ENCODE measurements at regions not wholly inside any gene's neighbourhood (a gene's known extent, or its start where the extent isn't known, plus 50 kb on each side); places are given as distances from the start of the nearest gene placed in this dataset.
A peak's percentile ranks its signal among the peaks of the same experiment; 100 is the strongest.

DNA sequence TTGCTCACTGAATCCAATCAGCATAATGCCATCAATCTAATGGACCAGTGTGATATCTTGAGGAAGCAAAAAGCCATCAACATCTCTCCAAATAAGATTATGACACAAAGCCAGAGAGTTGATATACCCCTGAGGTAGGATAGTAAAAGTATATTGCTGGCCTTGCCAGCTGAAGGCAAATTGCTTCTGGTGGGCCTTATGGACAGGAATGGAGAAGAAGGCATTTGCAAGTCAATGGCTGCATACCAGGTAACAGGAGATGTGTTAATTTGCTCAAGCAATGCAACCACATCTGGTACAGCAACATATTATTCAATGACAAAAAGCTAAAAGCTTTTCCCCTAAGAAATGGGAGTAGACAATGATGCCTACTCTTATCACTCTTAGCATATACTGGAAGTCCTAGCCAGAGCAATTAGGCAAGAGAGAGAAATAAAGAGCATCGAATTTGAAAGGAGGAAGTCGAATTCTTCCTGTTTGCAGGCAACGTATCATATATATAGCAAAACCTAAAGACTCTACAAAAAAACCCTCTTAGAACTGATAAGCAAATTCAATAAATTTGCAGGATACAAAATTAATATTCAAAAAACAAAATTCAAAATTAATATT, 216.1 kb upstream of the RASA1 start:
- no peak for DNase-seq (ENCODE audit: low read depth in 3 of 3)

DNA sequence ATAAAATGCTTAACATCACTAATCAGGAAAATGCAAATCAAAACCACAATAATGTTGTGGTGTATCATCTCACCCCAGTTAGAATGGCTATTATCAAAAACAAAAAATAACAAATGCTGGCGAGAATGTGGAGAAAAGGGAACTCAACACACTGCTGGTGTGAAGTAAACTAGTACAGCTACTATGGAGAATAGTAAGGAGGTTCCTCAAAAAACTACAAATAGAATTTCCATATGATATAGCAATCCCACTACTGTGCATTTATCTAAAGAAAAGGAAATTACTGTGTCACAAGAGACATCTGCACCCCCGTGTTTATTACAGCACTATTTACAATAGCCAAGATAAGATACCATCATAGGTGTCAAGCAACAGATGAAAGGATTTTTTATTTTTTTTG, 214.5 kb upstream of the RASA1 start:
- DNase-seq (ENCODE audit: low read depth in 3 of 3), result no peak

DNA sequence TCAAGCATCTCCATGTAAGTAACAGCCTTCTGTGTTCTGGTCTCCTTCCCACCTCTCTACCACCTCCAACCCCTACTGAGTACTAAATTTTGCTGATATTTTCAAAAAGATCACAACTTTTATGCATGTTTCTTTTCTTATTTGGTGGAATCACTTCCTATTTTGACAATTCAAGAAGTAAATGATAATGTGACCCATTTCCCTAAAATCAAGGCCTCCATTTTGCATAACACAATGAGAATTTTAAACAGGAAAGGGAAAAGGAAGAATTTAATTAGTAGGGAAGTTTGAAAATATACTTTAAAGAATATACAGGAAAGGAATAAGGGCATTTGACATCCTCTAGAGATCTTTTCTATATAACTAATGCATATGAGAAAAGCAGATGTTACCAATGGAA, 212.9 kb upstream of the RASA1 start:
- DNase-seq (ENCODE audit: low read depth in 3 of 3), result no peak

DNA sequence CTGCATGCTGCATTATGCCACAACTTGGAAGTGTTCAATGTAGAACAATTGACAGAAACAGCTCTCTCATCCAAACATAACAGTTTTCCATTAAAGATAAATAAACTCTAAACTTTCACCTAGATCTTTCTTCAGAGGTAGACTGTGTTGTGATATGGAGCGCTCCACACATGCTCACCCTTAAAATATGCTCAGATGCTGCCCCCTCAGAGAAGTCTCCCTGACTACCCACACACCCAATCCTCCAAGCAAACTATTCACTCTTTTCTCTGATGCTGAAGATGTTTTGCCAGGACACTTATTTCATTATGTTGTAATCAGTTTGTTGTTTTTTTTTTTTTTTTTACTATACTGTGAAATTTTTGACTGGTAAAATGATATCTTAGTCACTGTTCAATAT, 206.6 kb upstream of the RASA1 start:
- no peak for DNase-seq (ENCODE audit: low read depth in 3 of 3)

DNA sequence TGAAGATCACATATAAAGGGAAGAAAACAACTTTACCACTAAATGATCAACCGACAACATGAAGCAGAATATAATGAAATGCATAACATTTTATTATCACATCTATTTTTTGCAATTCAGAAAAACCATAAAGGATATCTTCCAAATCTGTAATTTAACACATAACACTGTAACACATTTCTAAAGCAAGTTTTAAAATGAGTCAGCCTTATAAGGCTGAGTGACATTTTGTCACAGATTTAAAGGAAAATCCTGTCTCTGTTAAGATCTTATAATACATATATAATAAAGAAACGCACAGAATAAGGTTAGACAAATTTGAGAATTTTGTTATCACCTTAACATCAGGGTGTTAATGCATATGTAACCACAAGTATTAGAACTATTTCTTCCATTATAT, 198.4 kb upstream of the RASA1 start:
- DNase-seq (ENCODE audit: low read depth in 3 of 3), result no peak

DNA sequence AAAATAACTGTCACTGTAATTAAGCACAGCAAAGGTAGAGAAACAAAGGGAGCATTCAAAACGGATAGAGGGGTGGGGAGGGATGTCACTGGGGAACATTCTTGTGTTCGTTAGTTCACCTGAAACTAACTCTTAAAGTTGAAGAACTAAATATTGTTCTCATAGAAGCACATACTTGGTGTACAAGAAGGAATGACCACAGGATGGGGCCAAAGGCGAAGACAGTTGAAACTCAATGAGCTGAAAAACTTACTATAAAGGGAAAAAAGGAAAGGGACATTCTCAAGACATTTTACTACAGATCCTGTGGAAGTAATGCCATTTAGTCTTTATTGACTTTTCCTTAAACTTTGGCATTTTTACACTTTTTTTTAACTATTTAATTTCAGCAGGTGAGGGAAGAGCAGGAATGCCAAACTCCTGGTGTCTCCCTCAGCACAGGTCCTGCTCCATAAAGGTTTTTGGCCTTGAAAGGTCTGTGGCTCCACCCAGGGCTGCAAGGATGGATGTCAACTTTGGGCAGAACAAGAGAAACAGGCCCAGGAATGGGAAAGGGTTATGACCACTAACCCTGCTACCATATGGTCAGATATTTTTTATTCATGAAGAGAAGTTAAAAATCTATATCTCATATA, 197.6 kb upstream of the RASA1 start:
- DNase-seq (ENCODE audit: low read depth in 3 of 3), result no peak

DNA sequence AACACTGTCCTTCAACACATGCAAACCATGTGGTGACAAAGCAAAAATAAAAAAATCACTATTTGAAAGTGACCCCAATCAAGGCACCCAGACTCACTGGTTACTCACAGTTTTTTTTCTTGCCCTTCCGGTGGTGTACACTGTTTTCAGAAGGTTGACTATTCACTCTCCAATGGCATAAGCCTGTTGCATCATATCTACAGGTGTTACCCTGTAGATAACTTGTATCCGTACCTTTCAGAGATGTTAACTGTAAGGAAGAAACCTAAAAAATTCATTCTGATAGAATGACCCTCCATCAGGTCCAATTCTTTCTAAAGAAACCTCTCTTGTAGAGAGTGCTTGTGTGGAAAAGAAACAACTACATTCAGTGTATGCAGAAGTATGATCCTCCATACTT, 193.6 kb upstream of the RASA1 start:
- no peak for DNase-seq (ENCODE audit: low read depth in 3 of 3)

DNA sequence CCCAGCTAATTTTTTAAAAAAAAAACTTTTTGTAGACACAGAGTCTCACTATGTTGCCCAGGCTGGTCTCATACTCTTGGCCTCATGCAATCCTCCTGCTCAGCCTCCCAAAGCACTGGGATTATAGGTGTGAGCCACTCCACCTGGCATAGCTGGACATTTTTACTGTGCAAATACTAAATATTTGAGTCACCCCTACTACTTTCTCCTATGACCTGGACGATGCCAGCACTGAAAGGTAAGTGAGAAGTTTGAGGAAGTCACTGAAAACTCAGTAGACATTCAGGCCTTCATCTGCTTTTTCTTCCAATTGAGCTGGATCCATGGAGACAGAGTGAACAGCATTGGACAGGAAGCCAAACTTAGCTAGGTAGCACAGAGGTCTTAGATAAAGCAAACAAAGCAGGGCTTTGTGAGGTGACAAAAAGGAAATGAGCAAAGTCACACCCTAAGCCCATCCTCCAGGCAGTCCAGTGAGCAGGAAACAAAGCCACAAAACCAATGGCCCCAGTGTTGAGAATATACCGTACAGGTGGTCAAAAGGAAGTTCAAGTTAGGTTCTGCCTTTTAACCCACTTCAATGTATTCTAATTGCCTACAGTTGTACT, 192.6 kb upstream of the RASA1 start:
- DNase-seq (ENCODE audit: low read depth in 3 of 3), result no peak

DNA sequence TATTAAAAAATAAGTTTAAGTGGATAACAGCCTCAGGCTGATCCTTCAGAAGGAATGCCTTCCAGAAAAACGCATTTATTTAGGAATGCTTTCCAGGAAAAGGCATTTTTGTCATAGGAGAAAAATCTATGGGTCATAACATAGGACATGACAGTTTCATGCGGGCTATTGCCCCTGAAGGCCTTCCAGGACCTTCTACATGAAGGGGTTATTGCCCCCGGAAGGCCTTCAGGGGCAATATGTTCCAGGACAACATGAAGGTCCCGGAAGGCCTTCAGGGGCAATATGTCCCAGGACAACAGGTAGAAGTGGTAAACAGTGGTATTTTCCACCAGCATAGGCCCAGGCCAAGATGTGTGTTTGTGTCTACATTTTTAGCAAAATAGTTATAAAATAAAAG, 191.3 kb upstream of the RASA1 start:
- no peak for DNase-seq (ENCODE audit: low read depth in 3 of 3)

DNA sequence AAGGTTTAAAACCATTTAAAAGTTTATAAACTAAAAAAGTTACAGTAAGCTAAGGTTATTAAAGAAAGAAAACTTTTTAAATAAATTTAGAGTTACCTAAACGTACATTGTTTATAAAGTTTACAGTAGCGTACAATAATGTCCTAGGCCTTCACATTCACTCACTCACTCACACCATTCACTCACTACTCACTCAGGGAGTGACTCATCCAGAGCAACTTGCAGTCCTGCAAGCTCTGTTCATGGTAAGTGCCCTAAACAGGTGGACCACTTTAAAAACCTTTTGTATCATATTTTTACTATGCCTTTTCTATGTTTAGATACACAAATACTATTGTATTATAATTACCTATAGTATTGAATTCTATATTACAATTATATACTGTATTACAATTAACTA, 190.8 kb upstream of the RASA1 start:
- DNase-seq (ENCODE audit: low read depth in 3 of 3), result no peak

DNA sequence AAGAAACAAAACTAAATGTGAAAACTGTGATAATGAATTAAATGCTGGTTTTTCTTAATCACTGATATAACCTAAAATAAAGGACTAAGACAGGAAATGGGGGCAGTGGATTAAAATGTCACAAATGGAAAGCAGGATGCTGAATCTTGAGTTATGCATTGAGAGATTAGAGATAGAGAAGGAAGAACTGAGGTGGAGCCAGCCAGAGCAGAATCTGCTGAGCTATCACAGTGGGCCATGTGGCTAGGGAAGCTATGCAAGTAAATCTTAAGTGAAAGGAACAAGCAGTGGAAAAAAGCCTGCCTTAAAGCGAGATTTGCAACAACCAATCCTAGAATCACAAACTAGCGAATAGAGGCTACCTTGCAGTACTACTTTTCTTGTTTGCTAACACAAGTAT, 188.5 kb upstream of the RASA1 start:
- no peak for DNase-seq (ENCODE audit: low read depth in 3 of 3)

DNA sequence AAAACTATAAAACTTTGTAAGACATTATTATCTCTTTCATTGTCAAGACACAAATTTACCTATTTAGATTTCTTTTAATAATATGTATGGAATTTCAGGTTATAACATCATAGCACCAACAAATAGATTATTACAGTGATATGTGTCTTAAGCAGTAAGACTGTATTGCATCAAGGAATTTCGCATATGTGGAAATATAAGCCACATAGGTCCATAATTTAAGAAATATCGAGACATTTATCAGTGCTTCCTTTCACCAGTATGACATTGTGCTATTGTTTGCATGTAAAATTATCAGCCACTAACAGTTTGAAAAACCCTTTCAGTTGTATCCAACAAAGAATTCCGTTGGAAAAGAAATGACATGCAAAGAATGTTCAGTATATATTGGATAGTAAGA, 186.7 kb upstream of the RASA1 start:
- no peak for DNase-seq (ENCODE audit: low read depth in 3 of 3)

DNA sequence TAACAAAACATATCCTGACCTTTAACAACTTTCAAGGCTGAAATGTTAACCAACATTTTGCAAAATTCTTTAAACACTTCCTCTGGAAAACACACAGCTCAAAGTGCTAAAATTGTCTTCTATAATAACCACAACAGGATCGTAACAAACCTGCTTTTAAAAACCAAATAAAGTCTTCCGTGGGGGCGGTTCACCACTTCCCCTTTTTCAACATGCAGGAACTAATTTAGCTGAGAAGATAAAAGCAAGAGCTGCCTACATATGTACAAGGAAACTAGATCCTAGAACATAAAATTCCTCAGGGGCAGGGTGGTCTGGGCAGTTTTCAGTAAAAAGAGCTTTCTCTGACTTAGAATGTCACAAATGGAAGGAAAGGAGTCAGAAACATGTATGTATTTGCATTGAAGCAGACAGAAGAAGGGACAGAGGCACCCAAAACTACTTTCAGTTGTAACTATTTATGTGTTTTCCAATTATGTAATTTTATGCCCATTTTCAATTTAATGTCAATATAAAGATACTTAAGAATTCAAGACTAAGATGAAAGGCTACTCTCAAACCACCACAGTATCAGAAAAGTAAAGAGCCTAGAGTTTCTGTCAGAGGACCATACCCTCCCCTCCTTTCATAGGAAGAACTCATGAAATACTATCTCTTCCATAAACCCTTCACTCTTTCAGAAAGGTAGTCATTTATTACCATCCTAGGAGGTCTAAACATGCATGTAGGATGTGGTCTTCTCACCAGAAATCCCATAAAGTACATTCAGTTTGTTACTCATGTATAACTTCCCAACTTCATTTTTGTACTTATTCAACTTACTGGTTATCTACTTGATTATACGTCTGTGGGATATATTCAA, 185.9 kb upstream of the RASA1 start:
- peak in 1 of 3 experiments; percentile 5 for DNase-seq (ENCODE audit: low read depth in 3 of 3)

DNA sequence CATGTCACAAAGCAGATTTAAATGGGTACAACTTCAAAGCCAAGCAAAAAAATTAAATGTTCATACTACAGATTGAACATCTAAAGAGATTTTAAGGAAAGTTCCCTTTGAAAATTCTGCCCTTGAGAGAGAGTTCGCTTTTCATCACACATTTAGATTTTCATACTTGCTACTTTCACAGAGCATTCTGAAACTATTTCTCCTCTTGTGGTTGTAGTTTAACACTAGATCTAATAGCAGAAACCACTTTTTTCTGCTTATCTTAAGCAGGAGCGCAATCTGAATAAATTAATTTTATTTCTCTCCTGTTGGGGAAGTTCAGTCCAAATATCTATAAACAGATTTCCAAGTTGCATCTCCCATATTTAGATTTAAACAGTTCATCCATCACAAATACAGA, 173.3 kb upstream of the RASA1 start:
- DNase-seq (ENCODE audit: low read depth in 3 of 3), result no peak

DNA sequence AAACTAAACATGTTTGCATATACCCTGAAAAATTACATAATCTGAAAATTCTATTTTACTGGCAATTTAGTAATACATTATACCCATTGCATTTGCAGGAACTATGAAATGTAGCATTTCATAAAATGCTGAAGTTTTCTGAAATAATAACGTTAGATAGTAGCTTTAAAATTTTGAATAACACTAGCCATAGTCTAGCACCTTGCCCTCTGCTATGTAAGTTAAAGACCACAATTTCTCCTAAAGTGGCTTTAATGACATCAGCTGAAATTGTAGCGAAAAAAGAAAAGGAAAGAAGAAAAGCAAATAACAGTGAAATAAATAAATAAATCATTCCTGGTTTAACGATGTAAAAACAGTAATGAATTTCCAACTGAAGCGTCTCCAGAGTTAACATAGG, 172.8 kb upstream of the RASA1 start:
- no peak for DNase-seq (ENCODE audit: low read depth in 3 of 3)

DNA sequence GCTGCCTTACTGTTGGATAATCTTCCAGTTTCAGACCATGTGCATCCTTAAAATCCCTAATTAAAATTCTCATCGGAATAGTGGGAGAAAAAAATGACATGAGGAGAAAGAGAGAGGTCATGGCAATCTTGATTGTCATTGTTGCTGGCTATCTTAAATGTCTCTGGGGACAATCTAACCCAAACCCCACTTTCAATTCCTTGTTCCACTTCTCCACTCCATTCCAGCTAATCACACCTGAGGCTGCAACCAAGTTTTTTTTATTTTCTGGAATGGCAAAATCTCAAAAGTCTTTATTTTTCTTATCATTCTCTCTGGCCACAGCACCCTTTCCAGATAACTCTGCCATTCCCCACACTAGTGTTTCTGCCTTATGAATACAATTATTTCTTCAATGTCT, 171.9 kb upstream of the RASA1 start:
- DNase-seq (ENCODE audit: low read depth in 3 of 3), result no peak

DNA sequence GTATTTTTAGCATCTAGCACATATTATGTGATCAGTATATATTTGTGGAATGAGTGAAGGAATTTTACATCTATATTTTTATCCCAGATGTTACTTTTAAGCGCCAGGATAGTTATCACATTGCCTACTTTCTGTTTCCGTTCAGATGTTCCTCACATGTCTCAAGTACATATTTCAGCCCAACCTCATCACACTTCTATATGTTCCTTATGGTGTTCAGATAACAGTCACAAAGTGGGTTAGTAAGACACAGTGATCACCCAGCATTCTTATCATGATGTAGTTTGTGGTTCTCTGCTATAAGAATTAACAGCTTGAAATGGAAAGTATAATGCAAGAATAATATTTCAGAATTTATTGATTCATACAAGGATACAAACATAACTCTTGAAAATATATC, 170.0 kb upstream of the RASA1 start:
- DNase-seq (ENCODE audit: low read depth in 3 of 3), result no peak

DNA sequence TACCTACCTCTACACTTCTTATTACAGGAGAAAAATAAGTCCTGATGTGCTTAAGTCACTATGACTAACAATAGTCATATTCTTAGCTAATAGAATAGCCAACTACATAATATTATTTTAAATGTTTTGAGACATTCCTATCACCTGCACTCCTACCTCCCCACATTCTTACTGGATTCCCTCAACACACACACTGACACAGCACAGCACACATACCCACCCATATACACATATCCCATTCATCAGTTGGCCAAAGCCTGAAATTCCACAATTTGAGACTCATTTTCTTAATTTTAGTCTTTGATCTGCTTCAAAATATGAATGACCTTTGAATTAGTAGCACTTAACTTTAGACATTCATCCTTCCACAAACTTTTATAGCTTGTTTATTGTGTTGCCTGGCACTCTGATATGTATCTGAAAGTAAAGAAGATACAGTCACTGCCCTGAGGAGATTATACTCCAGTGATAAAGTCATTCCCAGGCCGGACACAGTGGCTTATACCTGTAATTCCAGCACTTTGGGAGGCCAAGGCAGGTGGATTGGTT, 168.3 kb upstream of the RASA1 start:
- no peak for DNase-seq (ENCODE audit: low read depth in 3 of 3)

DNA sequence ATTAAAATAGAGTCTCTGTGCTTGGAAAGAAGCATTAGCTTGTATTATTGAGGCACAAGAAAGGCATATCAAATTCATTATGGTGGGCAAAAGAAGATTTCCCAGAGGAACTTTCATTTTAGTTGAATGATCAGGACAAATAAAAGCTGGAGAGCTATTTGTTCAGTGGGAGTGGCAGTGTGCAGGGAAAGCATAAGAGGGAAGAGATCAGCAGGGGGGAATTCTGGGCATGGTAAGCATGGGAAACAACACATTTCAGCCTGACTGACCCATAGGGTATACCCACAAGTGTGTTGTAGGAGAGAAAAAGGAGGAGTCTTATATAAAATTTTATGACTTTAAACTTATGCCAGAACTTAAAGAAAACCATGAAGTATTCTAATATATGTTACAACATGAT, 167.7 kb upstream of the RASA1 start:
- no peak for DNase-seq (ENCODE audit: low read depth in 3 of 3)

DNA sequence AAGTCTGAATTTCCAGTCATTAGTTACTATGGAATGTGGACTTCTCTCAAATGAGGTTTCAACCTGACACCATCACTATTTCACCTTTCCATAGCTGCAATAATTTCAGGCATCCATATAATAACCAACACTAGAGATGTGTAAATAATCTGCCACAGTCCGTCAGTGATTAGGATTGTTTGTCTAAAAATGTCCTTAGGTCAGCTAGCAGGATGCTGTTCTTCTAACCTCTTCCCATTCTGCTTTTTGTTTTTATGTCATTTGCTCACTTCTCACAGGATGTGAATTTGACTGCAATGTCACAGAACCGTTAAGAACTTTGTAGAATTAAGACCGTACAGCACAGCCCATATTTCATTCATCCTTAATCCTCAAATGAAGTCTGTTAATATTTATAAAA, 166.4 kb upstream of the RASA1 start:
- DNase-seq (ENCODE audit: low read depth in 3 of 3), result no peak

DNA sequence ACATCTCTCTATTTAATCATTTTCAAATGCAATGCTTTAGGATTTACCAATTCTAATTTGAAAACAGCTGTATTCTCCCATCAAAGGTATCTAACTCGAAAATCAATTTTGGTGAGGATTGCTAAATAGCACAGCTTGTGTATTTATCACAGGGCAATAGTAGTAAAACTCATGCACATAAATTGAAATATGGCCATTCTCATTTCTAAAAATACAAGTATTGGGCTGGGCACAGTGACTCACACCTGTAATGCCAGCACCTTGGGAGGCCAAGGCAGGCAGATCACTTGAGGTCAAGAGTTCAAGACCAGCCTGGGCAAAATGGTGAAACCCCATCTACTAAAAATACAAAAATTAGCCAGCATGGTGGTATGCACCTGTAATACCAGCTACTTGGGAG, 164.8 kb upstream of the RASA1 start:
- DNase-seq (ENCODE audit: low read depth in 3 of 3), result no peak

DNA sequence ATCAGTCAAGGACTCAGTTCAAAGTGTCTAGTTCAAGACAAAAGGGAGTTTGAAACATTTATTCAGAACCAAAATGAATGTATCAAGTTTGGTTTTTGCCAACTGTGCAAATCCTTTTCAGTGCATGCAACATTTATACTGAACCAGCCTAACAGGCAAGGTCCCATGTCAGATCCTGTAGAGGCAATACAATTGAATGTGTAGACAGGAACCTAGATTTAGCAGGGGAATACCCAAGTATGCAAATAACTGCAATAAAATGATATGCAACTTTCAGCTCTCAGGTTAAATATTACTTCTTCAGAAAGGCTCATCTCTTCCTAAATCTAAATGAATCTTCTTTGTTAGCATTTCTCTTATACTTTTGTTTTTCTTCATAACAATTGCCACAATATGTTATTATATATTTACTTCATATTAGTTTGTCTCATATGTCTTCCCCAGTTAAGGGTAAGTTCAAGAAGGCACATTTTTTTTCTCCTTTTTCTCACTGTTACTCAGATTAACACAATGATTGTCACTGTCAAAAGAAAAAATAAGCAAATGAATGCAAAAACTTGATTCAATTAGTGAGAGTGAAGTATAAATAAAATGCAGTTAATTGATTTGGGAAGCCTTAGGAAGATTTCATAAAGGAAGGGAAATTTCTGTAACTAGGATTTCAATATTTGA, 163.9 kb upstream of the RASA1 start:
- DNase-seq (ENCODE audit: low read depth in 3 of 3), result no peak

Data from stimulated activated CD4-positive, alpha-beta T cell treated with anti-CD3 and anti-CD28 coated beads, TNF-alpha, amount 100 ng/mL, for 4 hours (primary cell).